ENCODE measurements at regions not wholly inside any gene's neighbourhood (a gene's known extent, or its start where the extent isn't known, plus 50 kb on each side); places are given as distances from the start of the nearest gene placed in this dataset.

GRCh38 chr3:90092994-90093393, 985.6 kb downstream of the EPHA3 start:
- TF ChIP-seq NFE2L1 (tag; IDR thresholded peaks at IDR 0.05; ENCODE audit: borderline replicate concordance, low read depth) (no peak), RAD21 (CRISPR knock-in tag; conservative IDR thresholded peaks at IDR 0.05 in 1 of 2, IDR thresholded peaks at IDR 0.05 in 1 of 2) (0 out of 4 replicates have a peak, but pooled peaks of 1 of the 2 experiments have one; percentile 14)
- no peak overlapping the region for H3K4me3 ChIP-seq
- ChIA-PET CTCF (ENCODE audit: low intra/inter-chr PET ratio) (no interaction called here), POLR2A (no interaction called here)
- H3K4me2 ChIP-seq (ENCODE audit: insufficient read depth, low read length): no peak overlapping the region
- no peaks in the 10 kb centered on the region for H4K20me1 ChIP-seq (replicated peaks; ENCODE audit: control insufficient read depth, insufficient read depth, low read length)
- no peaks in the 10 kb centered on the region for H3K79me2 ChIP-seq (ENCODE audit: control insufficient read depth, insufficient read depth, low read length)
- H3K27ac ChIP-seq (ENCODE audit: extremely low read depth, low read depth, low read length): no peak overlapping the region
- no peaks in the 10 kb centered on the region for H3K36me3 ChIP-seq (ENCODE audit: control insufficient read depth, insufficient read depth, low read length)
- H3K9me3 ChIP-seq (replicated peaks; ENCODE audit: control insufficient read depth, insufficient read depth, low read depth, low read length): no peaks in the 10 kb centered on the region
- no TSS peak for BruUV-seq (replicated peaks)
- WGBS (ENCODE audit: insufficient coverage, low coverage, missing lambda C conversion rate): 0% methylated on average over 1 of the region's 1 CpG
- FAIRE-seq: no peak
- no peak for DNase-seq (ENCODE audit: extremely low read depth in 1 of 4, low spot score in 3 of 4)
- H3K4me1 ChIP-seq (replicated peaks in 1 of 2; ENCODE audit: control insufficient read depth in 2 of 2, insufficient read depth in 2 of 2, low read length in 2 of 2): no peaks in the 10 kb centered on the region
- in situ Hi-C loops (cut with MboI): loop anchor here (25.0 kb wide), 1 partner anchor 1881 kb away; no protein-coding TSS in a partner anchor
- intact Hi-C loops (cut with micrococcal nuclease): no loop called here
- H3K27me3 ChIP-seq (ENCODE audit: control insufficient read depth in 2 of 2, insufficient read depth in 2 of 2, low read length in 2 of 2): no peaks in the 10 kb centered on the region
- ATAC-seq: no peak
- H3K9ac ChIP-seq (ENCODE audit: insufficient read depth in 1 of 2, low read depth in 2 of 2, low read length in 2 of 2): no peak overlapping the region
- no peaks in the 10 kb centered on the region for H3K9me1 ChIP-seq (ENCODE audit: control insufficient read depth, insufficient read depth, low read length)
- H2AFZ ChIP-seq (ENCODE audit: low read depth, low read length): no peak overlapping the region

- Histone ChIP-seq H3K4me1 (replicated peaks in 1 of 2; ENCODE audit: control insufficient read depth in 2 of 2, insufficient read depth in 2 of 2, low read length in 2 of 2) (no peaks in the 10 kb centered on the region), H3K9me1 (ENCODE audit: control insufficient read depth, insufficient read depth, low read length) (no peaks in the 10 kb centered on the region), H4K20me1 (replicated peaks; ENCODE audit: control insufficient read depth, insufficient read depth, low read length) (no peaks in the 10 kb centered on the region), H3K27me3 (ENCODE audit: control insufficient read depth in 2 of 2, insufficient read depth in 2 of 2, low read length in 2 of 2) (no peaks in the 10 kb centered on the region), H3K9ac (ENCODE audit: insufficient read depth in 1 of 2, low read depth in 2 of 2, low read length in 2 of 2) (no peak overlapping the region), H3K36me3 (ENCODE audit: control insufficient read depth, insufficient read depth, low read length) (no peaks in the 10 kb centered on the region), H3K4me3 (no peak overlapping the region), H3K9me3 (replicated peaks; ENCODE audit: control insufficient read depth, insufficient read depth, low read depth, low read length) (no peaks in the 10 kb centered on the region), H2AFZ (ENCODE audit: low read depth, low read length) (no peak overlapping the region), H3K79me2 (ENCODE audit: control insufficient read depth, insufficient read depth, low read length) (no peaks in the 10 kb centered on the region), H3K27ac (ENCODE audit: extremely low read depth, low read depth, low read length) (no peak overlapping the region), H3K4me2 (ENCODE audit: insufficient read depth, low read length) (no peak overlapping the region)
- DNase-seq (ENCODE audit: extremely low read depth in 1 of 4, low spot score in 3 of 4): no peak
- ChIA-PET CTCF (ENCODE audit: low intra/inter-chr PET ratio) (no interaction called here), POLR2A (no interaction called here)
- WGBS (ENCODE audit: insufficient coverage, low coverage, missing lambda C conversion rate): 0% methylated on average over 2 of the region's 2 CpGs
- no peak for ATAC-seq
- in situ Hi-C loops (cut with MboI) (loop anchor here (25.0 kb wide), 1 partner anchor 1884 kb away; no protein-coding TSS in a partner anchor), intact Hi-C loops (cut with micrococcal nuclease) (no loop called here)
- no TSS peak for BruUV-seq (replicated peaks)
- no peak for FAIRE-seq
- TF ChIP-seq CLOCK (CRISPR knock-in tag; IDR thresholded peaks at IDR 0.05; ENCODE audit: borderline replicate concordance) (no peak), ZNF384 (IDR thresholded peaks at IDR 0.05; ENCODE audit: low read depth, low read length) (no peak), SMARCA4 (IDR thresholded peaks at IDR 0.05) (no peak), PTTG1 (tag; IDR thresholded peaks at IDR 0.05; ENCODE audit: low read depth) (no peak), ZBTB34 (CRISPR knock-in tag; IDR thresholded peaks at IDR 0.05) (no peak), DACH1 (IDR thresholded peaks at IDR 0.05; ENCODE audit: partially characterized antibody) (no peak), ZNF778 (CRISPR knock-in tag; IDR thresholded peaks at IDR 0.05) (no peak), SAP30 (IDR thresholded peaks at IDR 0.05; ENCODE audit: borderline replicate concordance, insufficient read depth, low read depth, low read length, poor library complexity, severe bottlenecking) (no peak)
Measured at GRCh38 chr3:90095811-90096210, 988.4 kb downstream of the EPHA3 start.
